ENCODE measurements at regions not wholly inside any gene's neighbourhood (a gene's known extent, or its start where the extent isn't known, plus 50 kb on each side); places are given as distances from the start of the nearest gene placed in this dataset.

GRCh38 chr11:116257092-116257491 lies 515.7 kb downstream of the BUD13 start:
- intact Hi-C loops (cut with DNase I) = no loop called here
- Histone ChIP-seq H3K4me3 (ENCODE audit: low read length in 3 of 3) (no peak overlapping the region), H3K4me1 (ENCODE audit: control insufficient read depth in 2 of 3, insufficient read depth in 2 of 3, low read depth in 1 of 3, low read length in 3 of 3) (peaks cover 0 to 2% (median 0%) of the 10 kb centered on the region in 3 donors), H3K36me3 (ENCODE audit: control insufficient read depth in 2 of 3, insufficient read depth in 3 of 3, low read length in 3 of 3) (no peaks in the 10 kb centered on the region), H3K27me3 (ENCODE audit: control insufficient read depth, insufficient read depth, low read length) (no peaks in the 10 kb centered on the region), H3K9me3 (ENCODE audit: control insufficient read depth in 2 of 3, insufficient read depth in 1 of 3, low read length in 3 of 3) (no peaks in the 10 kb centered on the region), H3K9ac (ENCODE audit: low read length in 3 of 3) (no peak overlapping the region), H3K27ac (ENCODE audit: low read depth in 2 of 2, low read length in 2 of 2) (no peak overlapping the region)
- no peak for TF ChIP-seq CTCF (IDR thresholded peaks at IDR 0.05; ENCODE audit: borderline replicate concordance, extremely low read depth, insufficient read depth)
- FAIRE-seq (no peak), DNase-seq (peak in 1 of 5 donors; percentile 48)

GRCh38 chr11:116256215-116256614 lies 516.6 kb downstream of the BUD13 start:
- FAIRE-seq (no peak), DNase-seq (peak in 3 of 5 donors; percentile 31 to 62 (median 51))
- no peak for TF ChIP-seq CTCF (IDR thresholded peaks at IDR 0.05; ENCODE audit: borderline replicate concordance, extremely low read depth, insufficient read depth)
- no peak overlapping the region for H3K27ac ChIP-seq (ENCODE audit: low read depth in 2 of 2, low read length in 2 of 2)
- no peaks in the 10 kb centered on the region for H3K27me3 ChIP-seq (ENCODE audit: control insufficient read depth, insufficient read depth, low read length)
- peaks cover 0 to 2% (median 0%) of the 10 kb centered on the region in 3 donors for H3K4me1 ChIP-seq (ENCODE audit: control insufficient read depth in 2 of 3, insufficient read depth in 2 of 3, low read depth in 1 of 3, low read length in 3 of 3)
- H3K9me3 ChIP-seq (ENCODE audit: control insufficient read depth in 2 of 3, insufficient read depth in 1 of 3, low read length in 3 of 3) = no peaks in the 10 kb centered on the region
- no peaks in the 10 kb centered on the region for H3K36me3 ChIP-seq (ENCODE audit: control insufficient read depth in 2 of 3, insufficient read depth in 3 of 3, low read length in 3 of 3)
- no peak overlapping the region for H3K4me3 ChIP-seq (ENCODE audit: low read length in 3 of 3)
- H3K9ac ChIP-seq (ENCODE audit: low read length in 3 of 3) = no peak overlapping the region
- intact Hi-C loops (cut with DNase I) = no loop called here

- H3K27ac ChIP-seq (ENCODE audit: low read depth in 2 of 2, low read length in 2 of 2) = no peak overlapping the region
- no peaks in the 10 kb centered on the region for H3K36me3 ChIP-seq (ENCODE audit: control insufficient read depth in 2 of 3, insufficient read depth in 3 of 3, low read length in 3 of 3)
- peaks cover 0 to 2% (median 0%) of the 10 kb centered on the region in 3 donors for H3K4me1 ChIP-seq (ENCODE audit: control insufficient read depth in 2 of 3, insufficient read depth in 2 of 3, low read depth in 1 of 3, low read length in 3 of 3)
- intact Hi-C loops (cut with DNase I) = no loop called here
- H3K27me3 ChIP-seq (ENCODE audit: control insufficient read depth, insufficient read depth, low read length) = no peaks in the 10 kb centered on the region
- DNase-seq (no peak), FAIRE-seq (no peak)
- no peaks in the 10 kb centered on the region for H3K9me3 ChIP-seq (ENCODE audit: control insufficient read depth in 2 of 3, insufficient read depth in 1 of 3, low read length in 3 of 3)
- TF ChIP-seq CTCF (IDR thresholded peaks at IDR 0.05; ENCODE audit: borderline replicate concordance, extremely low read depth, insufficient read depth) = no peak
- H3K4me3 ChIP-seq (ENCODE audit: low read length in 3 of 3) = no peak overlapping the region
- no peak overlapping the region for H3K9ac ChIP-seq (ENCODE audit: low read length in 3 of 3)
These were observed 517.4 kb downstream of the BUD13 start for GRCh38 chr11:116255321-116255953.

GRCh38 chr11:116250155-116250554 lies 522.6 kb downstream of the BUD13 start:
- no peak for TF ChIP-seq CTCF (IDR thresholded peaks at IDR 0.05; ENCODE audit: borderline replicate concordance, extremely low read depth, insufficient read depth)
- no peaks in the 10 kb centered on the region for H3K4me1 ChIP-seq (ENCODE audit: control insufficient read depth in 2 of 3, insufficient read depth in 2 of 3, low read depth in 1 of 3, low read length in 3 of 3)
- no peak overlapping the region for H3K27ac ChIP-seq (ENCODE audit: low read depth in 2 of 2, low read length in 2 of 2)
- no peaks in the 10 kb centered on the region for H3K36me3 ChIP-seq (ENCODE audit: control insufficient read depth in 2 of 3, insufficient read depth in 3 of 3, low read length in 3 of 3)
- no peak overlapping the region for H3K9ac ChIP-seq (ENCODE audit: low read length in 3 of 3)
- no peak for FAIRE-seq
- H3K27me3 ChIP-seq (ENCODE audit: control insufficient read depth, insufficient read depth, low read length) = no peaks in the 10 kb centered on the region
- no peak overlapping the region for H3K4me3 ChIP-seq (ENCODE audit: low read length in 3 of 3)
- no peaks in the 10 kb centered on the region for H3K9me3 ChIP-seq (ENCODE audit: control insufficient read depth in 2 of 3, insufficient read depth in 1 of 3, low read length in 3 of 3)
- no peak for DNase-seq
- intact Hi-C loops (cut with DNase I) = no loop called here
